ENCODE measurements at regions not wholly inside any gene's neighbourhood (a gene's known extent, or its start where the extent isn't known, plus 50 kb on each side); places are given as distances from the start of the nearest gene placed in this dataset.

GRCh38 chr7:85074-85882 is 107.1 kb upstream of the FAM20C start:
- Histone ChIP-seq H3K36me3 (replicated peaks) (no peaks in the 10 kb centered on the region), H3K27me3 (replicated peaks) (no peaks in the 10 kb centered on the region), H3K27ac (no peak overlapping the region), H3K4me3 (ENCODE audit: low read depth, low read length) (no peak overlapping the region)
- in situ Hi-C loops (cut with HindIII; ENCODE audit: low pct_ligation_motif_present, low sequenced_read_pairs) = no loop called here
- DNase-seq = no peak
- TF ChIP-seq CTCF (IDR thresholded peaks at IDR 0.05; ENCODE audit: low read depth, low read length, missing control alignments) = no peak

- no peak for DNase-seq
- no peaks in the 10 kb centered on the region for H3K27me3 ChIP-seq (replicated peaks)
- no peaks in the 10 kb centered on the region for H3K36me3 ChIP-seq (replicated peaks)
- H3K27ac ChIP-seq = no peak overlapping the region
- no peak for TF ChIP-seq CTCF (IDR thresholded peaks at IDR 0.05; ENCODE audit: low read depth, low read length, missing control alignments)
- no peak overlapping the region for H3K4me3 ChIP-seq (ENCODE audit: low read depth, low read length)
- in situ Hi-C loops (cut with HindIII; ENCODE audit: low pct_ligation_motif_present, low sequenced_read_pairs) = no loop called here
These were observed 106.4 kb upstream of the FAM20C start for GRCh38 chr7:85883-86515.

GRCh38 chr7:86629-87028 is 105.7 kb upstream of the FAM20C start:
- no peak for TF ChIP-seq CTCF (IDR thresholded peaks at IDR 0.05; ENCODE audit: low read depth, low read length, missing control alignments)
- Histone ChIP-seq H3K4me3 (ENCODE audit: low read depth, low read length) (no peak overlapping the region), H3K27me3 (replicated peaks) (no peaks in the 10 kb centered on the region), H3K27ac (no peak overlapping the region), H3K36me3 (replicated peaks) (no peaks in the 10 kb centered on the region)
- no peak for DNase-seq
- in situ Hi-C loops (cut with HindIII; ENCODE audit: low pct_ligation_motif_present, low sequenced_read_pairs) = no loop called here

GRCh38 chr7:87047-87446 is 105.3 kb upstream of the FAM20C start:
- in situ Hi-C loops (cut with HindIII; ENCODE audit: low pct_ligation_motif_present, low sequenced_read_pairs) = no loop called here
- H3K4me3 ChIP-seq (ENCODE audit: low read depth, low read length) = no peak overlapping the region
- no peaks in the 10 kb centered on the region for H3K36me3 ChIP-seq (replicated peaks)
- TF ChIP-seq CTCF (IDR thresholded peaks at IDR 0.05; ENCODE audit: low read depth, low read length, missing control alignments) = no peak
- H3K27ac ChIP-seq = no peak overlapping the region
- DNase-seq = no peak
- H3K27me3 ChIP-seq (replicated peaks) = no peaks in the 10 kb centered on the region

GRCh38 chr7:87671-88070 is 104.7 kb upstream of the FAM20C start:
- H3K27me3 ChIP-seq (replicated peaks) = no peaks in the 10 kb centered on the region
- in situ Hi-C loops (cut with HindIII; ENCODE audit: low pct_ligation_motif_present, low sequenced_read_pairs) = no loop called here
- H3K36me3 ChIP-seq (replicated peaks) = no peaks in the 10 kb centered on the region
- TF ChIP-seq CTCF (IDR thresholded peaks at IDR 0.05; ENCODE audit: low read depth, low read length, missing control alignments) = no peak
- H3K27ac ChIP-seq = no peak overlapping the region
- no peak overlapping the region for H3K4me3 ChIP-seq (ENCODE audit: low read depth, low read length)
- no peak for DNase-seq
